ENCODE measurements at regions not wholly inside any gene's neighbourhood (a gene's known extent, or its start where the extent isn't known, plus 50 kb on each side); places are given as distances from the start of the nearest gene placed in this dataset.
"Not testable (repeated sequence)": the region's sequence is repeated elsewhere in the genome, so short reads cannot be mapped to it uniquely, and the experiment has no call there.

DNA sequence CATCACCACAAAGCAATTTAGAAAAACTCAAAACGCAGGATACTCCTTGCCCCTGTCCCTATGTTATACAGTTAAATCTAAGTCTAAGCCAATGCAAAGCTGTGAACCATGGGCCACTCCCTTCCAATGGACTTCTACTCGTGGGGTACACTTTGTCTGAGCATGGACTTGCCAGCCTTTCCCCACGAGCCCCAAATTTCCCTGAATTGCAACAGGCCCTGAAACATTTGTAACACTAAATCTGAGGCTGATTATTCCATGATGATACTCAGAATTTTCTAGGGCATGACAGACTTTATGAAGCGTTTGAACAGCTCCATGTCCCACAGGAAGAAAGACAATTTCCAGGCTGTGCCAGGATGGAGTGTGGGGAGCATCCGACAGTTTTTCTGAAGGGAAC is 189.6 kb downstream of the TXNL1 start:
- TF ChIP-seq, protein P1, sequence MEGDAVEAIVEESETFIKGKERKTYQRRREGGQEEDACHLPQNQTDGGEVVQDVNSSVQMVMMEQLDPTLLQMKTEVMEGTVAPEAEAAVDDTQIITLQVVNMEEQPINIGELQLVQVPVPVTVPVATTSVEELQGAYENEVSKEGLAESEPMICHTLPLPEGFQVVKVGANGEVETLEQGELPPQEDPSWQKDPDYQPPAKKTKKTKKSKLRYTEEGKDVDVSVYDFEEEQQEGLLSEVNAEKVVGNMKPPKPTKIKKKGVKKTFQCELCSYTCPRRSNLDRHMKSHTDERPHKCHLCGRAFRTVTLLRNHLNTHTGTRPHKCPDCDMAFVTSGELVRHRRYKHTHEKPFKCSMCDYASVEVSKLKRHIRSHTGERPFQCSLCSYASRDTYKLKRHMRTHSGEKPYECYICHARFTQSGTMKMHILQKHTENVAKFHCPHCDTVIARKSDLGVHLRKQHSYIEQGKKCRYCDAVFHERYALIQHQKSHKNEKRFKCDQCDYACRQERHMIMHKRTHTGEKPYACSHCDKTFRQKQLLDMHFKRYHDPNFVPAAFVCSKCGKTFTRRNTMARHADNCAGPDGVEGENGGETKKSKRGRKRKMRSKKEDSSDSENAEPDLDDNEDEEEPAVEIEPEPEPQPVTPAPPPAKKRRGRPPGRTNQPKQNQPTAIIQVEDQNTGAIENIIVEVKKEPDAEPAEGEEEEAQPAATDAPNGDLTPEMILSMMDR (IDR thresholded peaks at IDR 0.05; ENCODE audit: low read depth, low read length): no peak
- no peak overlapping the region for H3K4me3 ChIP-seq (ENCODE audit: low read depth, low read length)

- no peak overlapping the region for H3K4me3 ChIP-seq (ENCODE audit: low read depth, low read length)
- TF ChIP-seq, protein P1 (IDR thresholded peaks at IDR 0.05; ENCODE audit: low read depth, low read length): no peak
Observed at GRCh38 chr18:56445422-56445821, 193.0 kb downstream of the TXNL1 start.

GRCh38 chr18:56444201-56444600 is 194.2 kb downstream of the TXNL1 start:
- TF ChIP-seq, protein P1 (IDR thresholded peaks at IDR 0.05; ENCODE audit: low read depth, low read length): no peak
- H3K4me3 ChIP-seq (ENCODE audit: low read depth, low read length): no peak overlapping the region

- TF ChIP-seq, protein P1 (IDR thresholded peaks at IDR 0.05; ENCODE audit: low read depth, low read length): no peak
- H3K4me3 ChIP-seq (ENCODE audit: low read depth, low read length): no peak overlapping the region
Observed at GRCh38 chr18:56443166-56443907, 195.1 kb downstream of the TXNL1 start.

- not testable (repeated sequence) for H3K4me3 ChIP-seq (ENCODE audit: low read depth, low read length)
Observed at GRCh38 chr18:56438480-56438879, 199.9 kb downstream of the TXNL1 start.

DNA sequence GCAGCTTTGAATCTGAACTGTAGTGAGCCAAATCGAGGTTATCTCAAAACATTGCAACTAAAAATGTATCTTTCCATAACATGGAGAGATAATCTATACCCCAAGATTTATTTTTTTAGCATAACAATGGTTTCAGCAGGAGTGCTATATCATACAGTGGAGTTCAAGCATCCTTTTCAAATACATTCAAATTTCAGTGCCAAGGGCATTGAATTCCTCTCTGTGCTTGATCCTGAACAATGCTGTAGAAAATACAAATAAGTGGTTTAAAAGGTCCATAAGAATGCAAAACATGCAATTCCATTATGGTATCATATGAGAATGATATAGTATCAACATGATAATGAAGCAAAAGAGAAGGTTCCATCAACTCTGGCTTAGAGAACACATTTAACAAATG is 201.7 kb downstream of the TXNL1 start:
- TF ChIP-seq, protein P1 (IDR thresholded peaks at IDR 0.05; ENCODE audit: low read depth, low read length): no peak
- H3K4me3 ChIP-seq (ENCODE audit: low read depth, low read length): no peak overlapping the region

- TF ChIP-seq, protein P1 (IDR thresholded peaks at IDR 0.05; ENCODE audit: low read depth, low read length): no peak
- no peak overlapping the region for H3K4me3 ChIP-seq (ENCODE audit: low read depth, low read length)
Observed at GRCh38 chr18:56433919-56434318, 204.5 kb downstream of the TXNL1 start.

DNA sequence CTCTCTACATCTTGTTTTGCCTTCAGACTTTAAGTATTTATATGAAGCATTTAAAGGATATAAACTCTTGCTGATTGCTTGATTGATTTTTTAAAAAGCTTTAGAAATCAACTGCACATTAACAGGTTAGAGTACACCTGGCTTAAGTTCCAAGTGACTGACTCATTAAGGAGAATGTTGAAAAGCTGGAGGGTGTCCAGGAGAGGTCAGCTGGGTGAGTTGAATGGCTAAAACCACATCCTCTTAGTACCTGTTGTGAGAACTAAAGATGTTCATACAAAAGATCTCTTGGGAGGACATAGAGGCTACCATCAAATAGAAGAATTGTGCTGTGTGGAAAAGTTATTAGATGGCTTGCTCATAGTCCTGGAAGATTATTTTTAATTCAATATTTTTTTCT is 206.8 kb downstream of the TXNL1 start:
- TF ChIP-seq, protein P1 (IDR thresholded peaks at IDR 0.05; ENCODE audit: low read depth, low read length): no peak
- no peak overlapping the region for H3K4me3 ChIP-seq (ENCODE audit: low read depth, low read length)

Measured in WI38 (cell line).